ENCODE measurements at regions not wholly inside any gene's neighbourhood (a gene's known extent, or its start where the extent isn't known, plus 50 kb on each side); places are given as distances from the start of the nearest gene placed in this dataset.

DNA sequence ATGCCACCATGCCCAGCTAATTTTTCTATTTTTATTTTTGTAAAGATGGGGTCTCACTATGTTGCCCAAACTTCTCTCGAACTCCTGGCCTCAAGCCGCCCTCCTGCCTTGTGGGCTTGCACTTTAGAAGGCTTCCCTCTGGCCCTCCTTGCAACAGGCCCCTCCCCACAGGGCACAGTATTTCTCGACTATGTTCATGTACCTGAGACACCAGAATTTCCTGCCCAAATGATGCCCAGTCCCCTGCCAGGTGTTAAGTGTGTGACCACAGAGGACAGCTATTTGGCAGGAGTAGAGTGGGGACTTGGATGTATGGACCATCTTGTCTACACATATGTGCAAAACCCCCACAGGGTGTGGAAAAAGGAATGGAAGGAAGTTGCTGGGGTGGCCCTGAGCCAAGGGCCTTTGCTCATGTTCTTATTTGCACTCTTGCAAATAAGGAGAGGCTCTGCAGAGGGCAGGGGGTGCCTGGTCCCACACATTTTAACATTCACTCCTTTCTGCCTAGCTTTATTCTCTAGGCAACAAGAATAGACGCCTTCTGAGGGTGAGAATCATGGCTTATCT lies 168.4 kb upstream of the PODXL start:
- TF ChIP-seq YY1 (IDR thresholded peaks at IDR 0.05; ENCODE audit: insufficient read depth, insufficient read length) (no peak), SUZ12 (IDR thresholded peaks at IDR 0.05; ENCODE audit: extremely low read depth, insufficient read depth, insufficient read length) (no peak)

Data from NT2/D1 (cell line).